HS-27A (cell line): ENCODE measurements at regions not wholly inside any gene's neighbourhood (a gene's known extent, or its start where the extent isn't known, plus 50 kb on each side); places are given as distances from the start of the nearest gene placed in this dataset.

Source experiments
- DNase-seq: peaks from one replicate; pipeline ENCODE4 v3.0.0-alpha.2; 2012; ENCODE audit warnings: low read depth, missing footprints

DNA sequence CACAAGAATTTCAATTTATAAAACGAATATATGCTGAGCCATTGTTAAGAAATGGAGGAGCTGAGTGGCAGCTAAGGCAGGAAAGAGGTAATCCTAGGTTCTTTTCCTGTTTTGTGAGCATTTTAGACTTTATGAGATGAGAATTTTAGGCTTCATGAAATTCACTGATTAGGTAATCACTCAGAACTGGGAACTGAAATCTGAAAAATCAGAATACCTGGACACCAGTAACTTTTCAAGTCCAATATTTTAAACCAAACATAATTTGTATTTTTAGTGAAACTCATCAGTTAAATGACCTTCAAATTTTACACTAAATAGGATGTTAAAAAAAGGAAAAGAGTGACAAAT, 389.9 kb downstream of the HTR1B start:
- no peak for DNase-seq

DNA sequence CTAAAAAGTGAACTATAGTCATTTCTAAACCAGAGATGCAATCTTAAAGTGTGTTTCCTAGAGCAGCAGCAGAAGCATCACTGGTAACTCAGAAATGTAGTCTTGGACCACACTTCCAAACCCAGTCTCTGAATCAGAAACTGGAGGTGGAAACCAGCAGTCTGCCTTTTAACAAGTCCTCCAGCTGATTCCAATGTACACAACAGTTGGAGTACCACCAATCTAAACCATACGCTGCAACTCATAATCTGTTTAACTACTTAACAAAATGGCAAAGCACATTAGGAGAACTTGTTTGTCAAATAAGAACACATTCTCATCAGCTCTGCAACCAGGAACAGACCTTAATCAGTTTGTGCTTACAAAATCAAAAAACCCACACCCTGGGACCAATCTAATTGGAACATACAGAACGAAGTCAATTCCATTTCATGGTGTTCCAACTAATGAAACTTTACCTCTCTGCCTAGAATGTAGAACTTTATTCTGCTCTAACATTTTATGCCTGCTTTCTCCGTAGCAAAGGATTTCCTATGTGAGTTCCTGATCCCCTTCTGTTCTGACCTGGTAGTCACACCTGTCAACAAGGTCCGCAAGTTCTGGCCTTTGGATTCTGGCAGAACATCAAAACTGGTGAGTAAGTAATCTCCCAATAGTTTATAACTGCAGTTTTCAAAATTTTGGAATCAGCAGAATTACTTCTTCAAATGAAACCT, 390.4 kb downstream of the HTR1B start:
- DNase-seq = no peak

DNA sequence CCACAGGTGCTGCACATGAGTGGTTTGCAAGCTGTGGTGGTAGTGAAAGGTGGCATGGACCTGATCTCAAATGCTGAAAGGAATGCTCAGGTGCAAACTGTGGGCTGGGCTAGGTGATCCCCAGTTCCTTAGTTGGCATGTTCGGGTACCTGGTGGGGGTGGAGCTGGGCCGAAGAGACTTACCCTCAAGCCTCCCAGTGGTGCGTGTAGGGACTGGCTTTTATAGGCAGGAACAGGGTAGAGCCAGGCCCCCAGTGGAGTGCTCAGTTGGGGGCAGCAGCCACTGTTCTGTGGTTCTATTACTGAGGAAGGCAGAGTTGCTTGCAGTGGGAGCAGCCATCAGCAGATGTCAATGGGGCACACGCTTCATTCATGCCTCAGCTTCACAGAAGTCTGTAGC, 399.8 kb downstream of the HTR1B start:
- DNase-seq = no peak

DNA sequence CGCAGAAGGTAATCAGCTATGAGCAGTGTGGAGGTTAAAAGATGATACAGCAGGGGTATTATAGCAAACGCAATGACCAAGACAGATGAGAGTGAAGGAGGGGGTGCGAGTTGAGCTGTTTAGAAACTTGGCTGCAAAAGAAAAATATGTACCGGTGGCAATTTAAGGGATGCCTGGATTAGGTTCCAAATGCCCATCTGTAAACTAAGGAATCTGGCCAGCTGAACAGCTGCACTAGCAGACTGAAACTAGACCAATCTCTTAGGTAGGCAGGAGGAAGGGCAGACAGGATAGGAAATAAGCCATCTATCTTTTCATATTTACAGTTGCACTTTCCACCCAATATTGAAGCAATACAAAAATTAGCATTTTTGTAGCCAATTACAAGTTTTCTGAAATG, 407.6 kb downstream of the HTR1B start:
- no peak for DNase-seq

DNA sequence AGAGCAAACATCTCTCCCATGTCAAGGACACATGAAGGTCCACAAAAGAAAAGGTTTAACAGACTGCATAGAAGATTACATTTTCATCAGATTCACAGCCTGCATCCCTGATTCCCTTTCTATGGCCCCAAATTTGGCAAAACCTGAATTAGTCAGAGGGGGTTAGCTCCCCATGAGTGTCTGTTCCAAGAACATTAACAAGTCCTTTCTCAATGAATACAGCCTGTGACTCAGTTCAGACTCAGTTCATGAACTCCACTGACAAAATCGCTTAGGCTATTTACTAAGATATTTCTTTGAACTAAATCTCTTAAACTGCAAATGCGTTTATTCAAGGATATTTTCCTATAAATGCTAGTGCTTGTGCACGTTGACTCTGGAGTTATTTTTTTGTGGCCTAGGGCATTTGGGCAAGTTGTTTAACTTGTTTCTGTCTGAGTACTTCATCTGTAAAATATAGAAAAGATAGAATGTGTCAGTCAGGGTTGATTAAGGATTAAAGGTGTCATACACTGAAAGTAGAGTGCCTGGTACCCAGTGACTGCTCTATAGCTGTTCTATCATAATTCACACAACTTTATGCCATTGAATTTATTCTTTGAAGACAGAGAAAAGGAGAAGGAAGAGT, 422.6 kb downstream of the HTR1B start:
- DNase-seq = no peak

DNA sequence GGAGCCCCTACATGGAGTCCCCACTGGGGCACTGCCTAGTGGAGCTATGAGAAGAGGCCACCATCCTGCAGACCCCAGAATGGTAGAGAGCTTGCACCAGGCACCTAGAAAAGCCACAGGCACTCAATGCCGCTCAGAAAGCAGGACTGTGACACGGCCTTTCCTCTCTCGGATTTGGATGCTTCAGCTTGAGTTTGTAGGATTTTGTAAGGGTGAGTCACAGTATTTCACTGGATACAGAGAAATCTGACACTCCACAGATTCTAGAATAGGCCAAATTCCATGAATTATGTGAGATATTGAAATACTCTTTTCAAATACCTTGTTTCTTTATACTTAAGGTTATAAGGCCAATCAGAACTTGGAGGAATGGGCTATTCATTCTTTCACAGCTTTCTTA, 424.5 kb downstream of the HTR1B start:
- peak; percentile 67 for DNase-seq

DNA sequence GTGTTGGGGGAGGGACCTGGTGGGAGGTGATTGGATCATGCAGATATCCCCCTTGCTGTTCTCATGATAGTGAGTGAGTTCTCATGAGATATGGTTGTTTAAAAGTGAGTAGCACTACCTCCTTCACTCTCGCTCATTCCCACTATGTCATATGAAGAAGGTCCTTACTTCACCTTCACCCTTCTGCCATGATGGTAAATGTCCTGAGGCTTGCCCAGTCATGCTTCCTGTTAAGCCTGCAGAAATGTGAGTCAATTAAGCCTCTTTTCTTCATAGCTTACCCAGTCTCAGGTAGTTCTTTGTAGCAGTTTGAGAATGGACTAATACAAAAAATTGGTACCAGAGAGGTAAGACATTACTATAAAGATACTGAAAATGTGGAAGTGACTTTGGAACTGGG, 425.9 kb downstream of the HTR1B start:
- no peak for DNase-seq

DNA sequence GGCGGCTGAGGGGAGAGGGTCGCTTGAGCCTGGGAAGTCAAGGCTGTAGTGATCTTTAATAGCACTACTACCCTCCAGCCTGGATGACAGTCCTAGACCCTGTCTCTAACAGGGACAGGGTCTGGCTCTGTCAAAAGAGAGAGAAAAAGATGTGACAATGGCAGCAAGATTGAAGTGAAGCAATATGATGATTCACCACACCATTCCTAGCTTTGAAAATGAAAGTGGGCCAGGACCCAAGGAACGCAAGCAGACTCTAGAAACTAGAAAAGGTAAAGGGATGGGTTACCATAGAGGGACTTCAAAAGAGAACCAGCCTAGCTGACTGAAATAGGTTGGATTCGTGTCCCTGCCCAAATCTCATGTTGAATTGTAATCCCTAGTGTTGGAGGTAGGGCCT, 426.9 kb downstream of the HTR1B start:
- no peak for DNase-seq

DNA sequence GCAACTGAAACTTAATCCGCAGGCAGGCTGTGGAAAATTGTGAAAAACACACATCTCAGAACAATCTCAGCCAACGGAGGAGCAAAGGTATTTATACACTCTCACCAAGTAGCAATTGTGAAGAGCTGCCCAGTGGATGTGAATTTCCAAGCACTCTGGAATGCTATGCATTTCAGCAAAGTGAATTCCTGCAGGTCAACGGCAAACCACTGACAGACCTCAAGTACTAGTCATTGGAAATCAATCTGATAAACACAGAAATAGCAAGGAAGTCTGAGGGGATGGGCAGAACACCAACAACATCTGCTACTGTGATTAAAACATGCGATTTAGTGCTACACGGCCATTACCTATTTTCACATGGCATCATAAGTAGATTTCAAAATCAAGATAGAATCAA, 429.1 kb downstream of the HTR1B start:
- peak; percentile 83 for DNase-seq

DNA sequence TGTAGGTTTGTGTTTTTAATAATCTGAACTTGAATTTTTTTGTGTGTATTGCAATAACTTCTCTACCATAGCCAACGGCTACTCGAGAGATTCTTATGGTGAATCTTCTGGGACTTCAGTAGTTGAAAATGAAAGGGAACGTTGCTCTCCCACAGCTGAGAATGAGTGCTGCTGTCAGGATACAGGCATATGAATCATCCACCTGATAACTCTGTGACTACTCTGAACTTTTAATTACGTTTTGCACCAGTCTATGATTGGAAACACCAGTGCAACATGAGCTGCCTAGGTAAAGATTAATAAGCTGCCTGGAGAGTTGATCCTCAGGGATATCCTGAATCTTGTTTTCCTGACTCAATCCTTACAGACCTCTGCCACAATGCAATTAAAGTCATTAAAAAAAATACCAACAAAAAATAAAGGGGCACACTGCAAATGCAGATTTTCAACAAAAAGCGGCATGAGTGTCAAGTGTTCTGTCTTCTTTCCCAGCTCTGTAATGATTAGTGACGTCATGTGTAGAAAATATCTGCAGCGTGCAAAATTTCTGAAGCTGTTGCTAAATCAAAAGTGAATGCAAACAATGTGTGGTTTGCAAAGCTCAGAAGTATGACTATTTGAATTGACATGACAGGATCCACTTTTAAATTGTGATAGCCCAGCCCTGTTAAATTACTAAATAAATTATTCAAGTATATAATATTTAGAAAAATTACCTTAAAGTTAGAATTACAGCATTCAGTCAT, 432.2 kb downstream of the HTR1B start:
- no peak for DNase-seq

DNA sequence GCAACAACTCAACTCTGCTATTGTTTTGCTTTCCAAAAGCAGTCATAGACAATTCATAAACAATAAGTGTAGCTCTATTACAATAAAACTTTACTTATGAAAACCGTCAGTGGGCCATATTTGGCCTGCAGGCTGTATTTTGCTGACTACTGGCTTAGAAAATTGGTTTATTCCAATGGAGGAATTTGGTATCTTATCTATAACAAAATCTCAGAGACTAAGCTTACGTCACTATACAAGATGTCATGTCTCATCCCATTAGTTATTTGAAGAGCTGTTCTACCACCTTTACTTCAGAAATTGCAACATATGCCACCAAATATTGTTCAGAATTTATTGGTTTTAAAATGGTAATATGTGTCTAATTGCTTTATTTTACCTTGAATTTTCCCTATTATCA, 436.9 kb downstream of the HTR1B start:
- DNase-seq = no peak

DNA sequence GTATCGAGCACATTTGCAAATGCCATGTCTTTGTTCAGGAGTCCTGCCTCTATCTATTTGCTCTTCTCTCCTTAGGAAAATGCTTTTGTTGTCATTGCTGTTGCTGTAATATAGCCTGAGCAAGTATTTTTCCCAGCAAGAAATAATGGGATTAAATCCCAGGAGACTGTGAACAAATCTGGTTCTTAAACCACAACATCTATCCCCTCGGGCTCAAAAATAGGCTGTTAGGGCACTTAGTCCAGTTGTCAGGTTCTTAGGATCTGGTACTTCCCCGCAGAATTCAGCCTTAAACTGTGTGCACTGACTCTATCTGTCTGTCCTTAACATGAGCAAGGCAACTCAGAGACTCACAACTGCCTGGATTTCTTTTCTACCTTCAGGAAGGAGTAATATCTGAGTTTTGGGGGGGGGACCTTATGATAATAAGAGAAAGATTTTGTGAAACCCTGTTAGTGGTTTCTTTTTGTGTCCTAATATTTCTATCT, 437.5 kb downstream of the HTR1B start:
- DNase-seq = no peak

DNA sequence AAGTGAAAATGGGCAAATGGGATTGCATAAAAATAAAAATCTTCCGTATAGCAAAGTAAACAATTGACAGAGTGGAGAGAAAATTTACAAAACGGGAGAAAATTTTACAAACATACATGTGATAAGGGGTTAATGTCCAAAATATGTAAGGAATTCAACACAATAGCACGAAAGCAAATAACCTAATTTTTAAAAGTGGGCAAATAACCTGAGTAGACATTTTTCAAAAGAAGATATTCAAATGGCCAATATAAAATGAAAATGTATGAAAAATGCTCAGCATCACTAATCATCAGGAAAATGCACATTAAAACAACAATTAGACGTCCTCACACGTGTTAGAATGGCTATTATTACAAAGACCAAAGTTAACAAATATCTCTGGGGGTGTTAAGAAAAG, 441.5 kb downstream of the HTR1B start:
- no peak for DNase-seq

DNA sequence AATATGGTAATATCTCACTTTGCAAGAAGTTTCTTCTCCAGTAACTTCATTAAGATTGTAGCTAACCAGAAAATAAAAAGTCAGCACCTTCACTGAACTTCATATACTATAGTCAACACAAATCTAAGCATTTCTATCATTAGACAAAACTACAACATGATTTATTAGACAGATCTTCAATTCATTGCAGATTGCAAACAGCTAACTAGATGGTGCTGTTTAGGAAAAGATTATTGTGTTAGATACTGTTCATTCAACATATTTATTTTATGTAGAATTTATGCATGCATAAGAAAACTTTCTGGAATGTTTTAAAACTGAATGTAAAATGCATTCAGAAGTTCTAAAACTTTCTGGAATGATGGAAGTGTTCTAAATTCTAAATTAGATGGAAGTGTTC, 442.1 kb downstream of the HTR1B start:
- DNase-seq = no peak

DNA sequence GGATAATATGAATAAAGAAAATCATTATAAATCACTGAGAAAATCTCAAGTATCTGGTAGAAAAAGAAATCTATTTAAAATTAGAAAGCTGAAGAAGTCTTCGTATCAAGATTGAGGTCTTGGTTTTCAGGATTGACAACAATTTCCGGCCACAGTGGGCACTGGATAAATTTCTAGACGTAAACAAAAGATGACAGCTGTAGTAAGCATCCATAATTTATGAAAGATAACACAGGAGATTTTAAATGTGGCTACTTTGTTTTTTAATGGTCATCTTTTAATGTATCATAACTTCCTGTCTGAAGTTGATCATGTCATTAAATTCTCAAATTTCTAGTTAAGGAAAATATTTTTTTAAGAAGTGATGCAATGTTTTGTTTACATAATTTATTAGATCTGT, 444.2 kb downstream of the HTR1B start:
- DNase-seq = no peak

DNA sequence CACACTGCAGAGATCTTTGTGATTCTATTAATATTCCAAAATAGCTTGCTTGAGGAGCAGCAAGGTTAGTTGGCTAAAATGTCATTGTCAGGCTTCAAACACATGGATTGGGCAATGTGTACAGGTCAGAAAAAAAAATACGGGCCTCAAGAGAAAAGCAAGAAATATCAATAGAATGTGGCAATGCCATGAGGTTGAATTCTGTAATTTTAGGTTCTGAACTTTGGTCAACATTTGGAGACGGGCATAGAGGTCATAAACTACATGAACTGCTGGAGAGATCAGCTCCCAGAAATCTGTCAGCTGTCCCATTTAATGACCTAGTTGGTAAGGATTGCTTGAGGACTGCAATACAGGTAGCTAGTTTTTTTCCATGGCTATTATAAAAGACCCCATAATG, 445.8 kb downstream of the HTR1B start:
- no peak for DNase-seq

DNA sequence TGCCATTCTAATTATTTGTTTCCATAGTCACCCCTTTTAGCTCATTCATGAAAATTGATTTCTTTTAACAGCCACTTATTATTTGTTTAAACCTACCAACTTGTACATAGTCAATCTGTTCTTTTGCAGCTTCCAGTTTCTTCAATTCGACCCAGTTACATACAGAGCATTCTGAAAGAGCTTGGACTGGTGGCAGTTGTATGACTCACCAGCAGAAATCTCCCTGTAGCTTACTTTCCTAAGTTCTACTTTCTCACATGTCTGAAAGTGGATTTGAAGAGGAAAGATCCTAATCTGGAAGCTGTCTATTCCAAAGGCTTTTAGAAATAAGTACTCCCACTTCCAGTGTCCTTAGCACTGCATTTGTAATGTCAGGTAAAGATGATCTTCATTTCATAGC, 447.9 kb downstream of the HTR1B start:
- no peak for DNase-seq

DNA sequence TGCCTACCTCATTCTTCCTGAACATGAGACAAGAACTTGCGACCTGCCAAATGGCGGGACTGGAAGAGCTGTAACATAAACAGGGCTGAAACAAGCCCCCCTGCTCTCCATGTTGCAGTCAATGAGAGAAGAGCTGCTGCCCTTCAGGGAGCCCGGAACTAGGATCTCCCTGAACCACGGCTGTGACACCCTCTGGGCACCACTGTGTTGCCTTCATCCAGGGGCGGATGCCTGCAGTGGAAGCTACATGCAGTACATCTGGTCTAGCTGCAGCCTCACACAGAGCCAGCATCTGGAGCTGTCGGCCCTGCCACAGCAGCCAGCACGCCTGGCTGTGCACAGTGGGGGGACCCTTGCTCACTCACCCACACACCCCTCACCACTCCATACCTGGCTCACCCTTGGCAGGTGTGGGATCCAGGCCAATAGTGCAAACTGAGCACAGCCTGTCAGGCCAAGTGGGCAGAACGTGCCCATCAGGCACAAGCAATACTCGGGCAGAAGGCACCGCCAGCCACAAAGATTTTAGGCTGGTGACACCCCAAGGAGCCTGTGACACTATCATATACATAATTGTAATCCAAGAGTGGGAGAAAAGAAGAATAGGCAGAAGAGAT, 451.3 kb downstream of the HTR1B start:
- DNase-seq = no peak

DNA sequence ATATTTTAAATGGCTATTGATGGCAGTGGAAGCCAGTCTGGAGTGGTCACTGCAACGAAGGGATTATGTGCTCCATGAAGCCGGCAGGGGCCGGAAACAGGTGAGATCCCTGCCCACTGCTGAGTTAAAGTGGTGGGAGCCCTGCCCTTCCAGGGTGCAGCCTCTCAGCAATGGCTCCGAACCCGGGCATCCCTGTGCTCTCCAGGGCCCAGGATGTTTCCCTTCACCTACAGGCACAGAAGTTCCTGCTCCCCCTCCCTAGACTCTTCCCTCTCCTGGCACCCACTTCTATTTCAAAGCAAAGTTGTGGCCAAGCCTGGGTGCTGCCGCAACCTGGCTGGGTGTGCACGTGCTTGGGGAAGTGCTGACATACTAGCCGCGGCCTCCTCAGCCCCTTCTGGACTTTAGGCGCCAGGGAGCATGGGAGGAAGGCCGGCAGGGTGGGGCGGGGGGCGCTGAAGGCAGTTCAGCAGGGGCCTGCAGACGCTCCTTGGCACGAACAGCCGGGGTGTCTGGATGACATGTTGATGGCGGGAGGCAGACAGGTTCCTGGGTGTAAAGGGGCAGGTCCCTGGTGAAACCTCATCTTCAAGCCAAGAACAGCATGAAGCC, 452.3 kb downstream of the HTR1B start:
- DNase-seq = no peak

DNA sequence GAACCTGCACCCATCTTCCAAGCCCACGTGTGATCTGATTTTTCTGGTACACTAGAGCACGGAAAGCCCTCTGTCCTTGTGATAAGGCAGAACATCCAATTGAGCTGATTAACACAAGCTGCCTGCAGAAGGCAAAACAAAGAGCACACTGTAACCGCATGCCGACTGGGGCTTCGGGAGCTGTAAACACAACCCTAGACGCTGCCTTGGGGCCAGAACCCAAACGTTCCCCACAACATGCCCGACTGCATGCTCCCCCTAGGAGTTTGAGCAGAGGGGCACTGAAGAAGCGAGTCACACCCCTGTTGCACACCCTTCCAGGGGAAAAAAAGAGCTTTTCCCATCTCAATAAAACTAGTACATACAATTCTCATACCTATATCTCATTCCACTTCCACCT, 470.7 kb downstream of the HTR1B start:
- no peak for DNase-seq

DNA sequence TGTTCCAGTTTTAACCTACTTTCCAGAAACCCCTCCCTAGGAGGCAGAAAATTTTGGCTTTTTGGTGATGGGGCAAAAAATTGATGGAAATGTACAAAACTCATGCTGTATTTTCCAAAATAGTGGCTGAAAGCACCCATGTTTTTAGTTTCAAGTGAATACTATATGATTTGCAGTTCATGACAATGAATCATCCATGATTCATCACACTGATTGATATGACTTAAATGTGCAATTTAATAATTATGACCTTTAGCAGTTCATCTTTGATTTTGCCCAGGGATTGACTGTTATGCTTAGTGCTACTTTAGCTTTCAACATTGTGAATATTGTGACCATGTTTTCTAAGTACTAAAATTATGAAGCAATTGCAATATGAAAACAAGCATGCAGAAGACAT, 478.7 kb downstream of the HTR1B start:
- DNase-seq = no peak

DNA sequence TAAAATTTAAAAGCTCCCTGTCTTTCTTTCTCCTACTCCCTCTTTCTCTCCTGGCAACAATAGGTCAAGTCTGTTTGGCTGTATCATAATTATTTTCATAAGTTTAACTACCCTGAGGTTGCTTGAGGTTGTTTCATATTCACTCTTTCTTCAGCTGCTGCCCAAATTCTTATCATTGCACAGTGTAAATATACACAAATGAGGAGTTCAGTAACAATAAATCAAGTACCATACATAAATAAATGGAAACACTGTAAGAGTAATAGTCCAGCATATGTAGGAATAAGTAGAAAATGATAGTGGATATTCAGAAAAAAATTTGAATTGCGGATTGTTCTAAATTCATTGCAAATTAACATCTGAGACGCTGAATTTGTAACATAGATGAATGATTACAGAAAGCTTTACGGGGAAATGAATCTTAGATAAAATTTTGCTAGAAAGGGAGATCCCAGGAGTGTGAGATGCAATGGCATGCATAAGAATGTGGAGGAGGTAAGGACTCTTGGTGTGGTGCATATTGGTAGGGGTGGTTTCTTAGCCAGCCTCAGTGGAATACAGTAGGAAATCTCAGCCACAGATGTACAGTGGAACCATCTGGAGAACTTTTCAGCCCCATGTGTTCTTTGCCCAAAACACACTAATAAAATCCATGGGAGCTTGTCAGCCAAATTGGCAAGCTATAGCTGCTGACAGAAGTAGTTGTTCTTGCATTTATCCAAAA, 480.7 kb downstream of the HTR1B start:
- no peak for DNase-seq
